Activated T-helper 17 cell treated with anti-CD3 and anti-CD28 coated beads, Interleukin-2, amount 50 U/mL, for 72 hours (primary cell): ENCODE measurements at regions not wholly inside any gene's neighbourhood (a gene's known extent, or its start where the extent isn't known, plus 50 kb on each side); places are given as distances from the start of the nearest gene placed in this dataset.

Experiments used
- ATAC-seq: fragments of 150-1000 bp; cut with Tn5 transposase; replicated peaks from 2 replicates; pipeline ENCODE4 v1.10.0; 2021; ENCODE audit warnings: mild to moderate bottlenecking, moderate library complexity
- H3K27ac Mint-ChIP-seq: one replicate; pipeline ENCODE4 v1.8.0; 2022; ENCODE audit warnings: mixed read lengths
- H3K27me3 Mint-ChIP-seq: one replicate; pipeline ENCODE4 v1.8.0; 2022; ENCODE audit warnings: mixed read lengths
- H3K36me3 Mint-ChIP-seq: one replicate; pipeline ENCODE4 v1.8.0; 2022; ENCODE audit warnings: low read depth, mild to moderate bottlenecking, mixed read lengths
- H3K4me1 Mint-ChIP-seq: one replicate; pipeline ENCODE4 v1.8.0; 2022; ENCODE audit warnings: mixed read lengths
- H3K4me3 Mint-ChIP-seq: one replicate; pipeline ENCODE4 v1.8.0; 2022; ENCODE audit warnings: mild to moderate bottlenecking, mixed read lengths
- H3K9me3 Mint-ChIP-seq: one replicate; pipeline ENCODE4 v1.8.0; 2022; ENCODE audit warnings: mixed read lengths

- Mint-ChIP-seq H3K27ac (no peak overlapping the region), H3K9me3 (peaks cover 10% of the 10 kb centered on the region), H3K27me3 (no peaks in the 10 kb centered on the region), H3K36me3 (no peaks in the 10 kb centered on the region), H3K4me1 (no peaks in the 10 kb centered on the region), H3K4me3 (no peak overlapping the region)
- no peak for ATAC-seq
These were observed 586.3 kb downstream of the LRFN5 start for GRCh38 chr14:42192738-42193653.

- Mint-ChIP-seq H3K36me3 (no peaks in the 10 kb centered on the region), H3K4me3 (no peak overlapping the region), H3K27ac (no peak overlapping the region), H3K27me3 (no peaks in the 10 kb centered on the region), H3K4me1 (no peaks in the 10 kb centered on the region), H3K9me3 (peaks cover 10% of the 10 kb centered on the region)
- no peak for ATAC-seq
These were observed 584.1 kb downstream of the LRFN5 start for GRCh38 chr14:42190744-42191143.

GRCh38 chr14:42187846-42188245 lies 581.2 kb downstream of the LRFN5 start:
- Mint-ChIP-seq H3K4me3 (no peak overlapping the region), H3K27me3 (no peaks in the 10 kb centered on the region), H3K4me1 (no peaks in the 10 kb centered on the region), H3K27ac (no peak overlapping the region), H3K36me3 (no peaks in the 10 kb centered on the region), H3K9me3 (peaks cover 8% of the 10 kb centered on the region)
- no peak for ATAC-seq

- Mint-ChIP-seq H3K27me3 (no peaks in the 10 kb centered on the region), H3K27ac (no peak overlapping the region), H3K9me3 (peaks cover 2% of the 10 kb centered on the region), H3K4me1 (no peaks in the 10 kb centered on the region), H3K4me3 (no peak overlapping the region), H3K36me3 (no peaks in the 10 kb centered on the region)
- ATAC-seq = no peak
These were observed 579.0 kb downstream of the LRFN5 start for GRCh38 chr14:42185718-42186117.

- Mint-ChIP-seq H3K36me3 (no peaks in the 10 kb centered on the region), H3K27ac (no peak overlapping the region), H3K4me1 (no peaks in the 10 kb centered on the region), H3K27me3 (no peaks in the 10 kb centered on the region), H3K9me3 (peaks cover 10% of the 10 kb centered on the region), H3K4me3 (no peak overlapping the region)
- no peak for ATAC-seq
These were observed 567.7 kb downstream of the LRFN5 start for GRCh38 chr14:42174357-42174756.

GRCh38 chr14:42173206-42173605 lies 566.5 kb downstream of the LRFN5 start:
- Mint-ChIP-seq H3K9me3 (peaks cover 17% of the 10 kb centered on the region), H3K27me3 (no peaks in the 10 kb centered on the region), H3K36me3 (no peaks in the 10 kb centered on the region), H3K27ac (no peak overlapping the region), H3K4me1 (no peaks in the 10 kb centered on the region), H3K4me3 (no peak overlapping the region)
- no peak for ATAC-seq

GRCh38 chr14:42172304-42172703 lies 565.6 kb downstream of the LRFN5 start:
- no peaks in the 10 kb centered on the region for H3K36me3 Mint-ChIP-seq
- H3K4me1 Mint-ChIP-seq = no peaks in the 10 kb centered on the region
- H3K4me3 Mint-ChIP-seq = no peak overlapping the region
- ATAC-seq = no peak
- no peaks in the 10 kb centered on the region for H3K27me3 Mint-ChIP-seq
- H3K9me3 Mint-ChIP-seq = peaks cover 17% of the 10 kb centered on the region
- no peak overlapping the region for H3K27ac Mint-ChIP-seq

- ATAC-seq = no peak
- no peaks in the 10 kb centered on the region for H3K4me1 Mint-ChIP-seq
These were observed 556.5 kb downstream of the LRFN5 start for GRCh38 chr14:42163136-42163535.

GRCh38 chr14:42159138-42159537 lies 552.5 kb downstream of the LRFN5 start:
- no peaks in the 10 kb centered on the region for H3K4me1 Mint-ChIP-seq
- H3K27me3 Mint-ChIP-seq = no peaks in the 10 kb centered on the region
- no peaks in the 10 kb centered on the region for H3K9me3 Mint-ChIP-seq
- no peaks in the 10 kb centered on the region for H3K36me3 Mint-ChIP-seq
- no peak for ATAC-seq
- H3K27ac Mint-ChIP-seq = no peak overlapping the region
- no peak overlapping the region for H3K4me3 Mint-ChIP-seq

More at GRCh38 chr14:42163136-42163535, 556.5 kb downstream of the LRFN5 start:
- H3K27me3 Mint-ChIP-seq = no peaks in the 10 kb centered on the region
- H3K36me3 Mint-ChIP-seq = no peaks in the 10 kb centered on the region
- no peak overlapping the region for H3K27ac Mint-ChIP-seq
- H3K9me3 Mint-ChIP-seq = no peaks in the 10 kb centered on the region
- no peak overlapping the region for H3K4me3 Mint-ChIP-seq

- Mint-ChIP-seq H3K27me3 (no peaks in the 10 kb centered on the region), H3K4me1 (no peaks in the 10 kb centered on the region), H3K36me3 (no peaks in the 10 kb centered on the region), H3K4me3 (no peak overlapping the region), H3K27ac (no peak overlapping the region), H3K9me3 (no peaks in the 10 kb centered on the region)
- no peak for ATAC-seq
These were observed 543.1 kb downstream of the LRFN5 start for GRCh38 chr14:42149609-42150261.

- Mint-ChIP-seq H3K36me3 (no peaks in the 10 kb centered on the region), H3K27ac (no peak overlapping the region), H3K4me3 (no peak overlapping the region), H3K4me1 (no peaks in the 10 kb centered on the region), H3K9me3 (no peaks in the 10 kb centered on the region), H3K27me3 (no peaks in the 10 kb centered on the region)
- no peak for ATAC-seq
These were observed 539.1 kb downstream of the LRFN5 start for GRCh38 chr14:42145766-42146165.

- Mint-ChIP-seq H3K36me3 (no peaks in the 10 kb centered on the region), H3K27me3 (no peaks in the 10 kb centered on the region), H3K4me3 (no peak overlapping the region), H3K9me3 (peaks cover 4% of the 10 kb centered on the region), H3K4me1 (no peaks in the 10 kb centered on the region), H3K27ac (no peak overlapping the region)
- no peak for ATAC-seq
These were observed 536.4 kb downstream of the LRFN5 start for GRCh38 chr14:42143114-42143513.

- Mint-ChIP-seq H3K4me3 (no peak overlapping the region), H3K27ac (no peak overlapping the region), H3K36me3 (no peaks in the 10 kb centered on the region), H3K9me3 (peaks cover 4% of the 10 kb centered on the region), H3K27me3 (no peaks in the 10 kb centered on the region), H3K4me1 (no peaks in the 10 kb centered on the region)
- ATAC-seq = no peak
These were observed 534.7 kb downstream of the LRFN5 start for GRCh38 chr14:42141328-42141727.

- Mint-ChIP-seq H3K27me3 (no peaks in the 10 kb centered on the region), H3K9me3 (peaks cover 4% of the 10 kb centered on the region), H3K4me1 (no peaks in the 10 kb centered on the region), H3K27ac (no peak overlapping the region), H3K36me3 (no peaks in the 10 kb centered on the region), H3K4me3 (no peak overlapping the region)
- ATAC-seq = no peak
These were observed 534.2 kb downstream of the LRFN5 start for GRCh38 chr14:42140831-42141279.

- no peaks in the 10 kb centered on the region for H3K27me3 Mint-ChIP-seq
- no peak overlapping the region for H3K27ac Mint-ChIP-seq
- H3K4me3 Mint-ChIP-seq = no peak overlapping the region
- no peaks in the 10 kb centered on the region for H3K4me1 Mint-ChIP-seq
- H3K36me3 Mint-ChIP-seq = no peaks in the 10 kb centered on the region
- peaks cover 4% of the 10 kb centered on the region for H3K9me3 Mint-ChIP-seq
- ATAC-seq = no peak
These were observed 533.3 kb downstream of the LRFN5 start for GRCh38 chr14:42140001-42140400.
